Astrocyte of the cerebellum (primary cell): ENCODE measurements at regions not wholly inside any gene's neighbourhood (a gene's known extent, or its start where the extent isn't known, plus 50 kb on each side); places are given as distances from the start of the nearest gene placed in this dataset.

Source experiments
- DNase-seq: peaks from one replicate; pipeline ENCODE4 v3.0.0-alpha.2; 2011; ENCODE audit warnings: low read depth
- H3K4me3 ChIP-seq: 2 replicates; pipeline ENCODE4 v1.5.1; 2011; ENCODE audit warnings: mild to moderate bottlenecking, low read depth, low read length, moderate library complexity
- CTCF ChIP-seq: IDR thresholded peaks from 2 replicates; pipeline ENCODE4 v1.5.1; 2012; ENCODE audit warnings: low read length, low read depth, moderate library complexity, mild to moderate bottlenecking; ENCODE audit errors: missing control alignments
- in situ Hi-C: cut with HindIII; loops from 2 replicates; pipeline ENCODE4 v1.10.0; 2017; ENCODE audit warnings: low sequenced_read_pairs

- in situ Hi-C loops: no loop called here
Measured at GRCh38 chr5:135718151-135718550, 116.3 kb upstream of the SLC25A48 start.

GRCh38 chr5:135715267-135716055, 119.0 kb upstream of the SLC25A48 start:
- in situ Hi-C loops: no loop called here

More at GRCh38 chr5:135718151-135718550, 116.3 kb upstream of the SLC25A48 start:
- no peak overlapping the region for H3K4me3 ChIP-seq
- DNase-seq: no peak
- no peak for TF ChIP-seq CTCF

GRCh38 chr5:135714126-135714894, 120.2 kb upstream of the SLC25A48 start:
- in situ Hi-C loops: no loop called here
- no peak overlapping the region for H3K4me3 ChIP-seq
- no peak for DNase-seq
- TF ChIP-seq CTCF: no peak

More at GRCh38 chr5:135715267-135716055, 119.0 kb upstream of the SLC25A48 start:
- TF ChIP-seq CTCF: no peak
- no peak overlapping the region for H3K4me3 ChIP-seq
- no peak for DNase-seq

- in situ Hi-C loops: no loop called here
Measured at GRCh38 chr5:135713161-135713915, 121.1 kb upstream of the SLC25A48 start.

GRCh38 chr5:135711911-135712310, 122.6 kb upstream of the SLC25A48 start:
- TF ChIP-seq CTCF: no peak
- no peak for DNase-seq
- in situ Hi-C loops: no loop called here
- no peak overlapping the region for H3K4me3 ChIP-seq

More at GRCh38 chr5:135713161-135713915, 121.1 kb upstream of the SLC25A48 start:
- no peak for TF ChIP-seq CTCF
- no peak overlapping the region for H3K4me3 ChIP-seq
- DNase-seq: no peak

- H3K4me3 ChIP-seq: no peak overlapping the region
- in situ Hi-C loops: no loop called here
- DNase-seq: no peak
- no peak for TF ChIP-seq CTCF
Measured at GRCh38 chr5:135710045-135710675, 124.3 kb upstream of the SLC25A48 start.
